DND-41 (cell line): ENCODE measurements at regions not wholly inside any gene's neighbourhood (a gene's known extent, or its start where the extent isn't known, plus 50 kb on each side); places are given as distances from the start of the nearest gene placed in this dataset.

Experiments
- CTCF ChIP-seq: IDR thresholded peaks from 2 replicates; pipeline ENCODE4 v1.5.1; 2012; ENCODE audit warnings: borderline replicate concordance, low read length, moderate library complexity, mild to moderate bottlenecking; ENCODE audit not compliant: poor library complexity, severe bottlenecking; ENCODE audit errors: extremely low read depth
- EZH2 ChIP-seq: IDR thresholded peaks from 3 replicates; pipeline ENCODE4 v1.6.1; 2012; ENCODE audit warnings: borderline replicate concordance, low read depth, mild to moderate bottlenecking, moderate library complexity, low read length, inconsistent platforms; ENCODE audit not compliant: severe bottlenecking

- TF ChIP-seq CTCF (no peak), EZH2 (no peak)
Measured at GRCh38 chr13:111415246-111415645, 94.8 kb downstream of the TEX29 start.
